NCI-H524 (cell line): ENCODE measurements at regions not wholly inside any gene's neighbourhood (a gene's known extent, or its start where the extent isn't known, plus 50 kb on each side); places are given as distances from the start of the nearest gene placed in this dataset.
"Not testable (repeated sequence)": the region's sequence is repeated elsewhere in the genome, so short reads cannot be mapped to it uniquely, and the experiment has no call there.

ENCODE experiments used
- DNase-seq, 2 experiments: peaks; one replicate each; lab custom pipeline; 2025; lab: John Stamatoyannopoulos, UW

GRCh38 chr17:68700421-68700820 lies 99.3 kb upstream of the FAM20A start:
- DNase-seq, result no peak

GRCh38 chr17:68699936-68700335 lies 98.8 kb upstream of the FAM20A start:
- DNase-seq, result no peak

- no peak for DNase-seq
These were observed 97.6 kb upstream of the FAM20A start for GRCh38 chr17:68698746-68699145.

GRCh38 chr17:68697850-68698361 lies 96.7 kb upstream of the FAM20A start:
- no peak for DNase-seq

- DNase-seq, result no peak
These were observed 94.5 kb upstream of the FAM20A start for GRCh38 chr17:68695659-68696058.

GRCh38 chr17:68694791-68695485 lies 93.8 kb upstream of the FAM20A start:
- DNase-seq, result no peak

- no peak for DNase-seq
These were observed 92.7 kb upstream of the FAM20A start for GRCh38 chr17:68693896-68694295.

- no peak for DNase-seq
These were observed 92.3 kb upstream of the FAM20A start for GRCh38 chr17:68693466-68693865.

GRCh38 chr17:68686108-68686988 lies 85.2 kb upstream of the FAM20A start:
- DNase-seq, result no peak

GRCh38 chr17:68684949-68685357 lies 83.8 kb upstream of the FAM20A start:
- no peak for DNase-seq

GRCh38 chr17:68682903-68683302 lies 81.7 kb upstream of the FAM20A start:
- no peak for DNase-seq

- DNase-seq, result no peak
These were observed 78.7 kb upstream of the FAM20A start for GRCh38 chr17:68679882-68680281.

- DNase-seq, result no peak
These were observed 75.7 kb upstream of the FAM20A start for GRCh38 chr17:68676856-68677255.

GRCh38 chr17:68675723-68676122 lies 74.6 kb upstream of the FAM20A start:
- DNase-seq, result no peak

GRCh38 chr17:68674029-68674925 lies 73.1 kb upstream of the FAM20A start:
- no peak for DNase-seq

- DNase-seq, result no peak
These were observed 70.0 kb upstream of the FAM20A start for GRCh38 chr17:68670967-68671693.

GRCh38 chr17:68666438-68666837 lies 65.3 kb upstream of the FAM20A start:
- not testable (repeated sequence) for DNase-seq

- DNase-seq, result peak in 1 of 2 experiments; percentile 4
These were observed 64.2 kb upstream of the FAM20A start for GRCh38 chr17:68665373-68665772.

- no peak for DNase-seq
These were observed 61.3 kb upstream of the FAM20A start for GRCh38 chr17:68662479-68662878.

- no peak for DNase-seq
These were observed 60.9 kb upstream of the FAM20A start for GRCh38 chr17:68662037-68662432.

GRCh38 chr17:68661265-68662036 lies 60.3 kb upstream of the FAM20A start:
- DNase-seq, result no peak
